HEK293 (cell line): ENCODE measurements at regions not wholly inside any gene's neighbourhood (a gene's known extent, or its start where the extent isn't known, plus 50 kb on each side); places are given as distances from the start of the nearest gene placed in this dataset.

Experiments
- ATF2 ChIP-seq: fragments of 450-650 bp; formaldehyde crosslinking; IDR thresholded peaks from 2 replicates; pipeline ENCODE4 v1.5.1; 2016; ENCODE audit warnings: missing biosample characterization, missing genetic modification characterization, low read depth
- WT1 ChIP-seq: fragments of 450-650 bp; formaldehyde crosslinking; IDR thresholded peaks from 2 replicates; pipeline ENCODE4 v1.5.1; 2016; ENCODE audit warnings: missing biosample characterization, missing genetic modification characterization

DNA sequence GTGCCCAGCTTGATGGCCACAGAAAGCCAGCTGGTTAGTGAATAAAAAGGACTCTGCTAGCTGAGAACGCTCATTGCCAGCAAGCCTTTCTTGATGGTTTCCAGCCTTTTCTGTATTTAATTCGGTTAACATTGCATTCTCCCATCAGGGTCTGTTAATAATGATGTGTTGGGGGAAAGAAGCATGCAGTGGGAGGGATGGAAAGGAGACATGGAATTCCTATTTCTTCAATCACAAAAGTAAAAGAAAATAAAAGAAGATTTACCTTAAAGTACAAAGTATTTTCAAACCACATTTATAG is 141.9 kb upstream of the RBBP8 start:
- no peak for TF ChIP-seq WT1
- TF ChIP-seq ATF2 (tag by site-specific recombination): no peak
